ENCODE measurements at regions not wholly inside any gene's neighbourhood (a gene's known extent, or its start where the extent isn't known, plus 50 kb on each side); places are given as distances from the start of the nearest gene placed in this dataset.
A peak's percentile ranks its signal among the peaks of the same experiment; 100 is the strongest.
"Not testable (repeated sequence)": the region's sequence is repeated elsewhere in the genome, so short reads cannot be mapped to it uniquely, and the experiment has no call there.

DNA sequence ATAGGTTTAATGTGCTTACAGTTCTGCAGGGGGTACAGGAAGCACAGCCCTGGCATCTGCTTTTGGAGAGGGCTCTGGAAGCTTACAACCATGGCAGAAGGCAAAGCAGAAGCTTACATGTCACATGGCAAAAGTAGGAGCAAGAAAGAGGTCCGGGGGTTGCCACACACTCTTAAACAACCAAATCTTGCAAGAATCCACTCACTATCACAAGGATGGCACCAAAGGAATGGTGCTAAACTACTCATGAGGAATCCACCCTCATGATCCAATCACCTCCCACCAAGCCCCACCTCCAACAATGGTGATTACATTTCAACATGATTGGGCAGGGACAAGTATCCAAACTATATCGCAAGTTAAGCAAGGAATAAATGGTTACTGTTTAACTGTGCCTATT lies 255.8 kb upstream of the AVPR1A start:
- DNase-seq = peak; percentile 3 to 70 (median 60)

DNA sequence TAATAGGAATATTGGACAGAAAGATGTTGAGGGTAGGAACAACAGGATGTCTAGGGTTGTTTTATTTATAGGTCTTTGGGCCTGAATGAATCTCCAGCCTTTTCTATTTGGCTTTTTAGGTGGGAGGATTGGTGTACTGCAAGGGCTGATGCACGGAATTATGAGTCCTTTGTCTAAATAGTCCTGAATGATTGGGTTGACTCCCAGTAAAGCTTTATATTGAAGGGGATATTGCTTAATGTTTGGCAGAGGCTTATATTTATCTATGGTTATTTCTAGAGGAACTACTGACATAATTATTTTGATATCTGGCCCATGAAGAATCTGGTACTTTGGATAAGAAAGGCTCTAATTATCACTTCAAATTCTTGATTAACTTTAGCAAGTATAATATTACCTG lies 253.6 kb upstream of the AVPR1A start:
- DNase-seq = no peak

DNA sequence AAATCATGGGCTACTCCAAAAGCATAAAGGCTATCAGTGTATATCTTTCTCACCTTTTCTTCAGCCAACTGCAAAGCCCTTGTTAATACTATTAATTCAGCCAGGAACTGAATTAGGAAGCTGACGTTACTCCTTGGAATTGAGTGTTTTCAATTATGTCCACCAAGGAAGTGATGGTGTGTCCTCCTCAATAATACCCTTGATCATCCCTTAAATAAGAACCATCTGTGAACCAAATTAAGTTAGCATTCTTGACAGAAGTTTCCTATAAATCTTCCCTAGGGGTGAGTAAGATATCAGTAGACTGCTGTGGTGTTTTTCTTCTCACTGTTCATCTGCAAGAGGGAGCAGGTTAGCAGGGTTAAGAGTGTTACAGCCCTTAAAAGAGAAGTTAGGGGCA lies 252.3 kb upstream of the AVPR1A start:
- no peak for DNase-seq

DNA sequence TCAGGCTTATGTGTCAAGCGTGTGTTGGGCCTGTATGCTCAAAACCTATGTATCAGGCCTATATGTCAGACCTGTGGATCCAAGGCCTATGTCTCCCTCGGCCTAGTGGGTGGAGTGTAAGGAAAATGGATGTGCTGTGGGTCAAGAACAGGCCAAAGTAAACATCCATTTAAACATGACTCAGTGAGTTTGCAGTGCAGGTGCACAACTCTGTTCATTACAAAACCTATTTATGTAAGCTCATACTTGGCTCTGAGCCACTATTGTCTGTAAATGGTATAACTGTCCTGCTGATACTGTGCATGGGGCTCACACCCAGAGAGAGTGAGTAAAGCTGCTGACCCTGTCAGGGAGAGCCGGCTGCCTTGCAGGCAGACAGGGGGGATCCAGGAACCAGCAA lies 249.7 kb upstream of the AVPR1A start:
- no peak for DNase-seq

DNA sequence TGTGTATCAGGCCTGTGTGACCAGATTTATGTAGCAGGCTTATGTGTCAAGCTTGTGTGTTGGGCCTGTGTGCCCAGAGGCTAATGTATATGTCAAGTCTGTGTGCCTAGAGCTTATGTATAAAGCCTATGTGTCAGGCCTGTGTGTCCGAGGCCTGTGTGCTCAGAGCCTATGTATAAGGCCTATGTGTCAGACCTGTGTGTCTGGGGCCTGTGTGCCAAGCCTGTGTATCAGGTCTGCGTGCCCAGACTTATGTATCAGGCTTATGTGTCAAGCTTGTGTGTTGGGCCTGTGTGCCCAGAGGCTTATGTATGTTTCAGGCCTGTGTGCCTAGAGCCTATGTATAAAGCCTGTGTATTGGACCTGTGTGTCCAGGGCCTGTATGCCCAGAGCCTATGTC lies 249.3 kb upstream of the AVPR1A start:
- DNase-seq = no peak

DNA sequence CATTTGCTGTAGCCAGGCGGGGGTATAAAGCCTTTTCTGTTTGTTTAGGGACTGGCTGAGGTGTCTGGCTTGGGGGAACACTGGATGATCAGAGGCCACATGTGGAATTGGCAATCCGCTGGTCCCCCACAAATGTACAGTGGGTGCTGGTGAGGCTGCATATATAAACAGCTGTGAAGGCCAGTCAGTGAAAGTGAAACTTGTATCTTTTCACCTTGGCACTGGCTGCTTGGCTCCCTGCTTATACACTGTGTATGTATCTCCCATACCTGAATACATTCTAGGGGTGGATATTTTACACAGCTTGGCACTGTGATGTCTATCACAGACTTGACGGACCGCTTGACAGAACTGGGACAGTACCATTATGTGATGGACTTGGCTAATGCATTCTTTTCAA lies 246.8 kb upstream of the AVPR1A start:
- DNase-seq = no peak

DNA sequence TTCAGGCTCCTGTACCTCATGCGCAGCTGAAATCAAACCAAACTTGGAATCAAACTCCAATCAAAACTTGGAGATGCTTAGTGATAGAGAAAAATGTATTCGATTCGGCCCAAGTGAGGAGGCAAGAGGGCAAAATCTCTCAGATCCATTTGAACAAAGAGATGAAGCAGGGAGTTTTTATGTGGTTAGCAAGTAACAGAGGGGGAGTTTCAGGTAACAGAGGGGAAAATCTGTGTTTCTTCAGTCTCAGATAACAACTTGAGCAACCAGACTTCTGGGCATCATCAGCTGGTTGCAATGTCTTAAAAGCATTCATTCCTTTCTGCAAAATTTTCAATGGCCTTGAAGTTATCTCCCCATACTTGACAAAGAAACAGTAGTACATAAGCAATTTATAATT lies 245.1 kb upstream of the AVPR1A start:
- DNase-seq = no peak

DNA sequence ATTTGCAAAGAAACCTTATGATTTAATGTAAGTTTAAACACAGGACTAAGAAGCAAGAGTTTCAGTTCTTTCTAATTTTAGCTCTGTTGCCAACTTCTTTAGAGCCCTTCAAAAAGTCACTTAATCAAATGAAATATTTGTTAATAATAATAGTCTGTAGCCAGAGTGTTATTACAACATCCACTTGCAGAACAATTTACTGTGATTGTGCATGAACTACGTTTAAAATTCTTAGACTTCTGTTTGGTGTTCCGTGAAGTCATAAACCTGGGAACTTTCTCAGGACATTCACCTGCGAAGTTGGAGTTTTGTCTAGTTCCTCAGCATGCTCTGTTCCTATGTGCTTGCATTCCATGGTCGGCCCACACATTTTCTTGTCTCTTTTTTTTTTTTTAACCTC lies 244.0 kb upstream of the AVPR1A start:
- DNase-seq = no peak

DNA sequence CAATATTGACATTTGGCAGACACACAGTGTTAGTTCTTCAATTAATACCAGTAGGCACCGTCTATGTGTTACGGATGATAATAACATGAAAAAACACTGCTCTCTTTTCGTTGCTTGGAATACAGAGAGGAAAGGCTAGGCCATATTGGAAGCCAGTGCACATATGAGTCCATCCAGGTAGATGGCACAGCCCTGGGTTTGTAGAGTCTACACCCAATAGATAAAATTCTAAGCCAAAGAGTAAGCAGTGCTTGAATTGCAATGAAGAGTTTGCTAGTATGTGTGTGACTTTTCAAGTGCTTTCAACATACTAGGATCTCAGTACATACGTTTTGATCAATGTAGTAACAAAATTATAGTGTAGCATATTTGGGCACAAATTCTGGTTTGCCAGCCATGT lies 243.3 kb upstream of the AVPR1A start:
- no peak for DNase-seq

DNA sequence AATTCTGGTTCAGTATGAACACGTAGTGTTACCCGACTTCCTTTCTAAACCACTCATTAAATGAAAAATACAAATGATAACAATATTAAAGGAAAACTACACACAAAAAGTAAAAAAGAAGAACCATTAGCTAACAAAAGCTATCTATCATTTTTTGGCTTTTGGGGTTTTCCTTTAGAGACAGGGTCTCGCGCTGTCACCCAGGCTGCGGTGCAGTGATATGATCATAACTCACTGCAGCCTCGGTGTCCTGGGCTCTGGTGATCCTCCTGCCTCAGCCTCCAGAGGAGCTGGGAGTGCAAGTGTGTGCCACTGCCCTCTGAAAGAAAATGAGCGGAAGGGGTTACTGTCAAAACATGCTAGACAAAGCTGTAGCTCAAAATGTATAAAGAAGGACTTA lies 238.2 kb upstream of the AVPR1A start:
- DNase-seq = no peak

DNA sequence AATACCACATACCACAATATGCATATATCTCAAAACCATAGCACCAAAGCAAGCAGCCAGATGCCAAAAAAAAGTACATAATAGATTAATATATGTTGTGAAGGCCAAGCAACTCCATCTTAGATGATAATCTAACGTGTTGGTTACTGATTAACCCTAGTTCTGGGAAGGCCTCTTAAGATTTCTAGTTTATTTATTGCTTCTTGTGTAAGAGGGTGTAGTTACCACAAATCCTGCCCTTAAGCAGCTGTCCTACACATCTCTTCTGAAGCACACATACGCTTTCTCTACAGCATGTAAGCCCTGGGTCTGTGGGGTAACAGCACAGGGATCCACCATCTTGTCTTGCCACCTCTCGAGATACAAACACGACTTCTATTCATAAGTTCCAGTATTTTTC lies 236.8 kb upstream of the AVPR1A start:
- no peak for DNase-seq

DNA sequence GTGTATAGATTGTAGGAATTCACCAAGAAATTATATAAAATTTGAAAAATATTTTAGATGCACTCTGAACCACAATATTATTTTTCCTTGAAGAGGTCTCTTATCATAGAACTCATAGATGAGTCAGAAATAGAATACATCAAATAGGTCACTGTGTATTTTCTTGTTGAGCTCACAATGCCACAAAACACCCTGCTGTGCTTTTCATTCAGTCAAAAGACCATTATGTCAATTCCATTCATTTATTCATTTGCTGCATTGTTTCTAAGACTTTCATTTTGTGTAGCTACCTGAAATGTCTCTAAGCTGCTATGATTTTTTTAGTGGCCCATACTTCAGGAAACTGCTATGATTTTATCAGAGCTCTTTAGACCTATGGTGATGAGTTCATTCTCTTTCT lies 231.9 kb upstream of the AVPR1A start:
- no peak for DNase-seq

DNA sequence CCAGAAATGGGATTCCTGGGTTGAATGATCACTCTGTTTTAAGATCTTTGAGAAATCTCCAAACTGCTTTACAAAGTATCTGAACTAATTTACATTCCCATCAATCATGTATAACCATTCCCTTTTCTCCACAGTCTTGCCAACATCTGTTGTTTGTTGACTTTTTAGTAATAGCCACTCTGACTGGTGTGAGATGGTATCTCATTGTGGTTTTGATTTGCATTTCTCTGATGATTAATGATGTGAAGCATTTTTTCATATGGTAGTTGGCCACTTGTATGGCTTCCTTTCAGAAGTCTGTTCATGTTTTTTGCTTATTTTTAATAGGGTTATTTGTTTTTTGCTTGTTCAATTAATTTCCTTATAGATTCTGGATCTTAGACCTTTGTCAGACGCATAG lies 211.8 kb upstream of the AVPR1A start:
- DNase-seq = no peak

DNA sequence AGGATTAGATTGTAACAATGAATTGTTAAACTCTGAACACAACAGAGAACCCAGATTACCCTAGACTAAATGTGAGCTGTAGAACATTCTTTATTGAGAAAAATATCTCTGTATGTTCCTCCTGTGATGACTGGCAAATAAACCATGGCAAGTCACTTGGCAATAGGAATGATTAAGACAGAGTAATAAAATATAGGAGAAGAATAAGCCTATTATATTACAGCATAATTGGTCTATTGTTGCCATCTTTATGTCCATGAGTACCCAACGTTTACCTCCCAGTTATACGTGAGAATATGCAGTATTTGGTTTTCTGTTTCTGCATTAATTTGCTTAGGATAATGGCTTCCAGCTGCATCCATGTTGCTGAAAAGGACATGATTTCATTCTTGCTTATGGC lies 211.2 kb upstream of the AVPR1A start:
- no peak for DNase-seq

DNA sequence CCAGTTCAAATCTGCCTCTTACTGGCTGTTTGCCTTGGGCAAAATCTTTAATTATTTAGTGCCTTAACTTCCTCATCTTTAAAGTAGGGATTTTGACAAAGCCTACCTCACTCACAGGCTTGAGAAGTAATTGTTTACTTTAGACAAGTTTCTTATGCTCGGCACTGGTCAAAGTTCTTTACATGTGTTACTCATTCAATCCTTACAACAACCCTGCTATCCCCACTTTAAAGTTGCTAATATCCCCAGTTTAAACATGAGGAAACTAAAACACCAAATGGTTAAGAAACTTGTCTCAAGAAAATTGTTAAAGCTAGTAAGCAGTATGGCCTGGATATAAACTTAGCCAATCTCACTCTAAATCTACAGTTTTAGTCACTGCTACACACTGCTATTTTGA lies 204.0 kb upstream of the AVPR1A start:
- DNase-seq = no peak

DNA sequence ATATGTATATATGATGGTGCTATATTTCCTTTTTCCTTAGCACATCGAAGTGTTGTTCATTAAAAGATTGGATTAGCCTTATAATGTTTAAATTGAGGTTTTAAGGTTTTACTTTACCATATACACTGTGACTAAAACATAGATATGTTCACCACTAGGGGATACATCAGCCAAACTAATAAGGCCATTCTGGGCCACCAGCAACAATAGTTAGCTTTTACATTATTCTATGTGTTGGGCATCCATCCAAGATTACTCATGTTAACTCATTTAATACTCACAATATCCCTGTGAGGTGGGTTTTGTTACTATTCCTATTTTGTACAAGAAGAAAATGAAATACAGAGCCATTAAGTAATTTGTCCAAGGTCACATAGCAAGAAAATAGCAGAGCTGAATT lies 202.6 kb upstream of the AVPR1A start:
- DNase-seq = no peak

DNA sequence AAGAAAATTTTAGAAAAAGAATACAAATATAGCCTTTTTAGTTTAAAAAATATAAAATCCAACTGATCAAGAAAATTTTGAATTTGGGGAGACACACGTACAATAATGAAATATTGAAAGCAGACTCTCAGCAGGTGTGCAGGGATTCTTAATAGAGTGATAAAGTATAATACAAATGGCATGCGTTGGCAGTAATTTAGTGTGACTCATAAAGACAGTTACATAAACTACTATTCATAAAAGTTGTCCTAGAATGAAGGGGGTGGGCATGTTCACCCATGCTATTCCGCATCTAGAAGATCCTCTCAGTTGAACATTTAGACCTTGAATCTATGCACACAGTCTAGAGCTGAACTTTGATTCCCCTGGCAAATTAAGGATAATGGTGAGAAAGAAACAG lies 200.4 kb upstream of the AVPR1A start:
- DNase-seq = no peak

DNA sequence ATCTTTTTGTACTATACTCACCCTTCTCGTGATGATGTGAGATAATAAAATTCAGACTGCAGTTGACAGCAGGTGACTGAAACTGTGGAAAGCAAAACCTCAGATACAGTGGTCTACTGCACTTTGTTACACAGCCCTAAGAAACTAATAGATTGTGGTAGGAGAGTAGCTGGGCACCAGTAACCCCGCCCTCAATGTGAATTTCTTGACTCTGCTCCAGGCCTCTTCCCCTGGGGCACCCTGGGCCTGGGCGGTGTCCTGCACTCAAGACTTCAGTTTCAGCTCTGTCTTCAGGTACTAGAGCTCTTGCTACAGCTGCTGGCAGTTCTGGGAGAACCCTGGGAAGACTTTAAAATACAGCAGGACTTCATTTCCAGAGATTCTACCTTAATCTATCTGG lies 197.6 kb upstream of the AVPR1A start:
- no peak for DNase-seq

DNA sequence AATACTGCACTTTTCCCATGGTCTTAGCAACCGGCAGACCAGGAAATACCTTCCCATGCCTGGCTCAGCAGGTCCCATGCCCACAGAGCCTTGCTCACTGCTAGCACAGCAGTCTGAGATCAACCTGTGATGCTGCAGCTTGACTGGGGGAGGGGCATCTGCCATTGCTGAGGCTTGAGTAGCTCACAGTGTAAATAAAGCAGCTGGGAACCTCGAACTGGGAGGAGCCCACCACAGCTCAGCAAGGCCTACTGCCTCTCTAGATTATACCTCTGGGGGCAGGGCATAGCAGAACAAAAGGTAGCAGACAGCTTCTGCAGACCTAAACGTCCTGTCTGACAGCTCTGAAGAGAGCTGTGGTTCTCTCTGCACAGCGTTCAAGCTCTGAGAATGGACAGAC lies 186.2 kb upstream of the AVPR1A start:
- DNase-seq = not testable (repeated sequence)

DNA sequence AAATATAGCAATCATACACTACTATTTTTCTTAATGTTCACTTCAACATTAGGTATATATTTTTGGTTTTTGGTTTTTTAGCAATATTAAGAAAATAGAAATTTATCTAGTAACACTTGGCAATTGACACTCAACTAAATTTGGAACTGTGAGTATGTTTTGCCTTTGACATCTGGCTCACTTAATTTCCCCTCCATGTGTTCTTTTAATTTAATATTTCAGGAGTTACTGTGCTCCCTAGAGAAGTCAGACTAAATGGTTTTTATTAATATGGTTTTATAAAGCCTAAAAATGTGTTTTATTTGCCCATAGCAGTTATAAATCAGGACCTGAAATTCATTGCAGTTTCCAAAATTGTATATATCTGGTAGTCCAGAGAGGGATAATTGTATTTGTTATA lies 175.3 kb upstream of the AVPR1A start:
- no peak for DNase-seq

DNA sequence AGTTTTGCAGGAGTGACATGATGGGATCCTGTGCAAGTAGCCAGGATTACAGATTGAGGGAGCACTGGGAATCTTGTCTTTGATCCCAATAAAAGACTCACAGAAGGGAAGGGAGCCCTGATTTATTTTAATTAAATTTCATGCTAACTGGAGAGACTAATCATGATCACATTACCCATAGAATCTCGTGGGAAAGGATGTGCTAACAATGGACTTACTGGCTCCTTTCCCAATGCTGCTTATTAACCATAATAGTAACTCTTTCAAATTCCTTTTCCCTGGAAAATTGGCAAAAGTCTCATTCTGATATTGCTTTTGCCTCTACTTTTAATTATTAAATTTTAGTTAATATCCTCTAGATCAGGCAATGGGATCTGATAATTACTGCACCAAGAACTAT lies 174.8 kb upstream of the AVPR1A start:
- DNase-seq = no peak

DNA sequence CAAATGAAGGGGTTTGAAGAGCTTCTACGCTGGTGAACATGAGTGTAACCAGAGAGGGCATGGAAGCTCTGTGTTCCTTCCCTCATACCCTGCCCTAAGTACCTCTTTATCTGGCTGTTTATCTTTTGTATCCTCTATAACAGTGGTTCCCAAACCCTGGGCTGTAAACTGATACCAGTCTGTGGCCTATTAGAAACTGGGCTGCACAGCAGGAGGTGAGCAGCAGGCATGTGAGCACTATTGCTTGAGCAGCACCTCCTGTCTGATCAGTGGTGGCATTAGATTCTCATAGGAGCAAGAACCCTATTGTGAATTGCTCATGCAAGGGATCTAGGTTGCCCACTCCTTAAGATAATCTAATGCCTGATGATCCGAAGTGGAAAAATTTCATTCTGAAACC lies 172.9 kb upstream of the AVPR1A start:
- no peak for DNase-seq

DNA sequence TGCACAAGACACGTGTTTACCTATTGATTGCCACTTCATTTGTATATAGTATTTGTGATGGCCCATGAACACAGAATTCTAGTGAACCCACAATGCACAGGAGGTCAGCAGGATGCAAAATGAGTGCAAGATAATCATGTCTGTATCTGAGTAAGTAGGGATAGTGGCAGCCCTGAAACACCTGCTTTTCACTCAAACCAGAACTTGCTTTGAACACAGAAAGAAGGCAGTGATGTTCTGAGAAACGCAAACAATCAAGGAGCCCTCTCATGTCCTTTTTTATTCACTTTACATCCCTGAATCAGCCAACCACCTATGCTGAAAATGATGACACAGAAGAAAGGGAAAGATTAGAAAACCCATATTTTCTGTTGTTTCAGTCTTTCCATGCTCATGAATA lies 170.4 kb upstream of the AVPR1A start:
- no peak for DNase-seq

DNA sequence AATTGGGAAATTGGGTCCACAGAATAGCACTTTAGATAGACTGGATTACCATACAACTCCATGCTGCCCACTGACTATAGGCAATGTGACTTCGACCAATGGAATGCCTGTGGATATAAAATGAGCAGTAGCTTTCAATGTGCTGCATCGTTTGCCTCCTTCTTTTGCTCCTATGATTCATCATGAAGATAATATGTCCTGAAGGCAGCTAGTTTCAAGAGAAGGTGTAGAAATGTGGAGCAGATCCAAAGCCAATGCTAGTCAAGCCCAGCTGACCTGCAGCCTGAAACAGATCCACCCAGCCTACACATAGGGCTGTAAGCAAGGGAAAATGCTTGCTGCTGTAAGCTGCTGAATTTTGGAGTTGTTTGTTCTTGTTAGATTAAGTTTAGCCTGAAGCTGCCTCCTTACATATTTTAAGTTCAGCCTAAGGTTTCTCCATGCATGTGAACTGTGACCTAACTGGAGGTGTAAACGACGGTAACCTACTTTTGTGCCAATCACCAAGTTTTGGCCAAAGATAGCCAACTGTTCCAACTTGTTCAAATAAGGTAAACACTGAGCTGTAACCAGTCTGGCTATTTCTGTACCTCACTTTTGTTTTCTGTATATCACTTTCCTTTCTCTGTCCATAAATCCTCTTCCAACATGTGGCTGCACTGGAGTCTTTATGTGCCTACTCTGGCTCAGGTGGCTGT lies 169.1 kb upstream of the AVPR1A start:
- DNase-seq = no peak

DNA sequence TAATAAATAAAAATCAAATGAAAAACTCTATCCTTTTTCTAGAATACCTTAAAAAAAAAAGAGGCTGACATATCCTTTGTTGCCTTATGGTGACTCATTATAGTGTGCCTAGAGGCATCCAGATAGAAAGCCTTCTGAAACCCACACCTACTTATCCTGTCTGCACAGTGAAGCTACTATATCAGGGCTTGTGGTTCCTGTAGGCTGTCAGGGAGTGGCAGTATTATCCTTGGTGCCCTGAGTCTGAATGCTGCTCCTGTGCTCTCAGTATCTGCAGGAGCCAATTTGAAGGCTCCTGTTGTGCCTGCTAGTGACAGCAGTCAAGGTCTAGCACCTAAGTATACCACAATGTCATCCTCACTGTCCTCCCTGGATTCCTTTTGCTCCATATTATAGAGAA lies 168.4 kb upstream of the AVPR1A start:
- DNase-seq = peak; percentile 9 to 48 (median 38)

DNA sequence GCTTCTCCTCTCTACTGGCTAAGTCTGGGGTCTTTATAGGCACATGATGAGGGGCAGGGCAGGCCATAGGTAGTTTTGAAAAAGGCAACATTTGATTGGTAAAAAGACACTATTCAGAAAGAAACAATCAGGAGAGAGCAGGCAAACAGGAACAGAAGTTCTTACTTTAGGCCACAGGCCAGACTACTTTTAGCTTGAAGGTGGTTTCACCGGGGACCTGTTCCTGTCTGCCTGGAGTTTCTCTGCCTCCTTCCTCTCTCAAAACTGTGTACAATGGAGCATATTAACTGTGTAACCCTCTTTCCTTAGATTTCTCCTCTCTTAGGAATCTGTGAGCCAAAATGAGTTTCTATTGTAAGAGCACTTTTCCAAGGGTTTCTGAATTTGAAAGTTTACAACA lies 167.9 kb upstream of the AVPR1A start:
- no peak for DNase-seq
